GM19023 (cell line): ENCODE measurements at regions not wholly inside any gene's neighbourhood (a gene's known extent, or its start where the extent isn't known, plus 50 kb on each side); places are given as distances from the start of the nearest gene placed in this dataset.

Experiments used
- ATAC-seq: cut with Tn5 transposase; IDR thresholded peaks from one replicate; pipeline ENCODE4 v1.9.1; 2021; ENCODE audit warnings: mild to moderate bottlenecking, moderate library complexity; ENCODE audit not compliant: unreplicated experiment

DNA sequence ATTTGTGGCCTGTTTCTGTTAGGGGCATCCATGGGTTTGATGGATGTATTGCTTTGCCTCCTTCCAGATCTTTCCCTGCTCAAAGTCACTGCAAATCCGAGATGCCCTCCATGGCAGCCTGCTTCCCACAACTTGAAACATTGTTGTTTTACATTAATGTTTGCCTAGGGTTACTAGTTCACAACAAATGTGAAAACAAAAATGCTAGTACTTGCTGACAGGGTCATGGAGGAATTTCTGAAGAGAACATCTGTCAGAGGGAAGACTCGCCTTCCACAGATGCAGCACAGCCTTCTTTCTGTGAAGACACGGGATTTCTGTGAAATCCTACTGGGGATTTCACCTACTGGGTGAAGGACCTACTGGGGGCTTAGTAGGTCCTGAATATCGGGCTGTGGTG lies 260.0 kb upstream of the FN1 start:
- ATAC-seq, result no peak

DNA sequence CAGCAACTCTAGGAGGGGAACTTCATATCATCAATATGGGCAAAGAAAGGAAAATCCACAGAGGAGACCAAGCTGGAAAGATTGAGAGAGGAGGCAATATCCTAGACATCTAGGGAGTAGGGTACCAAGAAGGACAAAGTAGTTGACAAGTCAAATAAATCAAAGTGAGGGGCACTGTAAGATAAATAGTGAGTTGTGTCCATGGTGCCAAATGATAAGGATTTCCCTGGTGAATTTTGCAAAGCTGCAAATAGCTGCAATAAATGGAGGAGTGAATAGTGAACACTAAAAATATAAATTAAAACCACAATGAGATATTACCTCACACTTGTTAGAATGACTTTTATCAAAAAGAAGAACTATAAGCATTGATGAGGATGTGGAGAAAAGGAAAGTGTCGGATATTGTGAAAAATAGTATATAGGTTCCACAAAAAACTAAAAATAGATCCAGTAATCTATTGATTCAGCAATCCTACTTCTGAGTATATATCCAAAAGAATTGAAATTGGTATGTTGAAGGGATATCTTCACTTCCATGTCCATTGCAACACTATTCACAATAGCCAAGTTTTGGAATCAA lies 258.2 kb upstream of the FN1 start:
- ATAC-seq, result no peak

DNA sequence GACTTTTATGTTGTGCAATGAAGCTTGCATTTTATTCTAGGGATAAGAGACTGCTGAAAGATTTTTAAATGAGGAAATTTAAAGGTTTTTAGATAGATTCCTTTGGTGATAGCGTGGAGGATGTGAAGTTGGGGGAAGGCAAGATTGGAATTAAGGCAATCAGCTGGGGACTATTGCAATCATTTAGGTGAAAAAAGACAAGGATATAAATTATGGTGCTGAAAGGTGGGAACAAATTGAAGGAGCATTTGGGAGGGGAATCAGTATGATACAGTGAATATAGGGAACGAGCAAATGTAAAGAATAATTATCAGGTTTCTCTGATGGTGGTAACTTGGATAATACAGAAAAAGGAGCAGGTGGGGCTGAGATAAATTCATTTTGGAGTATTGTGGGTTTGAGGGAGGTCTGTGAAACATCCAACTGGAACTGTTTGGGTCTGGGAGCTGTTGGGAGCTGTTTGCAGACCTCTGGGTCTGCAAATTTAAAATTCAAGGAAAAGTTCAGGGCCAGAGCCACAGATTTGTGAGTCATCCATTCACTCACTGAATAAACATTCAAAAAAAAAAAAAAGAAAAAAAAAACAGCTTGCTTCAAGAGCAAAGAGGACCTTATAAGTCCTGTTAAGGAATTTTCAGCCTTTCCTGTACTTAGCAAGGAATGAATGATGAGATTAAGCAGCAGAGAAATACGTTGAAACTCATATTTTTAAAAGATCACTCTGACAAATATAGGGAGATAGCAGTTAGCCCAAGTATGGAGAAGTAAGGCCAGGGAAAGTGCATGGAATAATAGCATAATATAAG lies 257.5 kb upstream of the FN1 start:
- ATAC-seq, result no peak

DNA sequence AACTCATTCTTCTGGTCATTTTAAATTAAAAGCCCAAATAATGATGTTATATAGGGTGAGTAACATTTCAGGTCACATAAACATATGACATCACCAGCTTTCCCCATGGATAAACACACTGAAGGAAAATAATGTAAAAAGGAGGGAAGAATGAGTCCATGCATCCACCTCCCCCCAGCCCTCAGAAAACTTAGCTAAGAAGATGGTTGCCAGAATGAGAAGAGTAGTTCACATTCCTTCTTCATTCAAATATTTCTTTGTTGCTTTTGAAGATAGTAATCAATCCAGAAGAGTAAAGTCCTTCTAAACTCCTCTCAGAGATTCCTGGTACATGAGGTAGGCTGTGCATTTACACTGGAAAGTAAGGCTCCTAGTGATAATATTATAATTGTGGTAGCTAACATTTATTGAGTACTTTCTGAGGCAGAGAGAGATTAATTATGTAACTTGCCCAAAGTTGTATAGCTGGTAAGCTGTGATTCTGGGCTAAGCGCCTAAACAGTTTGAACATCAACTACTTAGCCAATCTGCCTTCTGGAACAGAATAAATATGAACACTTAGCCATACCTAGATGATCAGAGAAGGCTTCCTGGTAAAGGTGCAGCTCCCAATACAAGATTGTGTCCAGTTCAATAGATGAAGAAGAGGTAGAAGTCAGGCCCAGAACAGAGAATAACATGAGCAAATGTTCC lies 256.7 kb upstream of the FN1 start:
- ATAC-seq, result no peak

- ATAC-seq, result no peak
Observed at GRCh38 chr2:215691346-215691745, 255.5 kb upstream of the FN1 start.

DNA sequence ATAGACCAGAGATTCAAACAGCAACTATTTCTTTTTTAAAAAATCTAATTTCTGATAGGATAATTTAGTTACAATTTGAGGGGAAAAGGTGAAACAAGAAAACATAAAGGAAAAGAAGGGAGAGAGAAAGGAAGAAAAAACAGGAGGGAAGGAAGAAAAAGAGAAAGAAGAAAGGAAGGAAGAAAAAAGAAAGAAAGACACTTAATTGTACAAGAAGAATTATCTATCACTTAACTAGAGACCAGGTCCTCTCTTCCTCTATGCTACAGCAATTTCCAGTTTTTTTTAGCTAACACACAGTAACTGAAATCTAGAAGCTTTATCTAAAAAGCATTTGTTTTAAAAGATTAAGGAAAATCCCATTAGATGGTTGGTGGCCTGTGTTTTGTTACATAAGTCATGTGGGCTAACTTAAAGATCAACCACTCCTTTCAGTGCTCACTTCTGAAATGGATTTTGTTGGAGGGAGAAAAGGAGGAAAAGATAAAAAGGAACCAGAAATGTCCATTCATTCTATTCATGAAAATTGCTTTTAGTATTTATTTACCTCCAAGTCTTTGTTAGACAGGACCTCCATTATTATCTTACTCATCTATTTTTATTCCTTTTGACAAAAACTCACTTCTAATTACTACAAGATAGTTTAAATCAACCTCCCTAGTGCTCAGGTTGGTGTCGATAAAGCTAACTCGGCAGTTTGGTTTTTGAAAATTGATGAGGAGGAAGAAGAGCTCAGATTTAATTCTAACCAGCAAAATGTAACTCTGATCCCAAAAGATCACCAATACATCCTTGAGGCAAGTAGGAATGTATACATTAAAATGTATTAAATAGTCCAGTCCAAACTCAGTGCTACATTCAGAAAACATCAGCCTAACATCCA lies 251.5 kb upstream of the FN1 start:
- no peak for ATAC-seq

- no peak for ATAC-seq
Observed at GRCh38 chr2:215685238-215685990, 249.5 kb upstream of the FN1 start.

DNA sequence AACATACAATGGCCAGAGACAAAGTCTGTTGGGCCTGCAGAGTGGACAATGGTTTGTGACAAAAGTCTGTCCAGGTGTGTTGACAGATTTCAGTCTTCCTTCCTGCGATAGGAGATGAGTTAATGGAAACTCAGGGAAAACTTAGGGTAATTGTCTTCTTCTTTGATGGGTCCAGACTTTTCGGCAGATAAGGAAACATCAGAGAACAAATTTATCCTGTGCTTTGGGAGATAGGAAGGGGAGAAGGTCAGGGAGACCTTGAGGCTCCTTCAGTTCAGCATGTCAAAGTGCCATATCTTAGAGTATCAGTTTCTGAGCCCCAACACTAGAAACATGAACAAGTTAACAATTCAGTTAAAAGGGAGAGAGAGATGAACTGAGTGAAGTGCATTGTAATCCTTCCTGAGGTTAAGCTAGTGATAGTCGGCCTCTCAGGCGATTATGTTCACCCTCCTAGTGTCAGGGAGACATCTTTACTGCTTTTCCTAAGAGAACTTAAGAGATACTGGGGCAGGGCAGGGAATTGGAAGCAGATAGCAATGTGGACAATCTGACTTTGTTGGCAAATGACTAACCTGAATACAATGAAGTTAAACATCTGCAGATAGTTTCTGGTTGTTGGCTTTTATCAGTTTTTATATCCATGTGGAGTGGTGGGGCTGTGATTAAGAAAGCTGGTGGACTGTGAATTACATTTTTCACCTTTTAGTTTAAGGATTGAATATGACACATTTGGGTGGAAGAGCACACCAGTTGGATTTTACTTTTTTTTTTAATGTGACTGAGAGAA lies 248.8 kb upstream of the FN1 start:
- ATAC-seq, result no peak

DNA sequence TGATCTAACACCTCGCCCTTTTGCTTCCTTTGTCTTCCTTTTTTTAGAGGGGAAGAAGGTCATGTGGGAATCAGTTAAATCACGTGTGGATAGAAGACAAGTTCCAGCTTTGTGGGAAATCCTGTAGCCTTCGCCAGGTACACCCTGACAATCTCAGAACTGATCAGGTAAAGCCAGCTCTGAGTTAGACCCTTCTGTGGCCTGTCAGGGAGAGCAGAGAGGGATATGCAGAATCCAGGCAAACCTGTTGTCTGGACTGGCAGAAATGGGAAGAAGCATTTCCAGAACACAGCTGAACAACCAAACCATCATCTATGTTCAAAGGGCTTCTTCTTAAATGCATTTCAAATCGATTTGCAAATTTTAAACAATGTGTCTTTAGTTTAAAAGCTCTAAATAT lies 247.4 kb upstream of the FN1 start:
- ATAC-seq, result no peak

DNA sequence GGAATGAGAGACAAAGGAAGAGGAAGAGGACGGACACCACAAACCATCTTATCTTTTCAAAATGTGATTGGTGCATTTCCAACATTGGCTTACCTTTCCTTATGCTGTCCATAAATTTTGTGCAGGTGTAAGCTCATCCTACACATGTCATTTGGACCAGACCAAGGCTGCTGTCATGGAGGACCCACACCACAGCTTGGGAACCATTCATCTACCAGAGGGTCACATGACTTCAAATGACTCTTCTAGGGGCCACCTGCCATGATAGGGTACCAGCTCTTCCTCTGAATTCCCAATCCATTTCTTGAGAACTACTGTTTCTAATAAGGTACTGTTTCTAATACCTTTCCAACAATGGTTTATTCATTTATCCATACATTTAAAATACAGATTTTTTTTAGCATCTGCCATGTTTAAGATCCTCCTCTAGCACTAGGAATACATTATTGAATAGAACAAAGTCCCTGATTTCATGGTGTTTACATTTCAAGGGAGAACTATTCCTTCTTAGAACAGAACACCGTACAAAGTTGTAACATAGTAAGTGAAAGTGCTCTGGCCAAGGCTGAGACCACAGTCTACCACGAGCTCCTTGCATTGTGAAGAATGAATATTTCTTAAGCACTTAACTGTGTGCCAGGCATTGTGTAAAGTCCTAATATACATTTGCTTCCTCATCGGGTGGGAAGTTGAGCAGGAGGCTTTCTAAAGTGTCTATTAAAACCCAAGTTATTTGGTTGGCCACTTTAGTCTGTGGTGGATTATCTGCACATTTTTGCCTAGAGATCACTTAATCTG lies 246.1 kb upstream of the FN1 start:
- ATAC-seq, result no peak

DNA sequence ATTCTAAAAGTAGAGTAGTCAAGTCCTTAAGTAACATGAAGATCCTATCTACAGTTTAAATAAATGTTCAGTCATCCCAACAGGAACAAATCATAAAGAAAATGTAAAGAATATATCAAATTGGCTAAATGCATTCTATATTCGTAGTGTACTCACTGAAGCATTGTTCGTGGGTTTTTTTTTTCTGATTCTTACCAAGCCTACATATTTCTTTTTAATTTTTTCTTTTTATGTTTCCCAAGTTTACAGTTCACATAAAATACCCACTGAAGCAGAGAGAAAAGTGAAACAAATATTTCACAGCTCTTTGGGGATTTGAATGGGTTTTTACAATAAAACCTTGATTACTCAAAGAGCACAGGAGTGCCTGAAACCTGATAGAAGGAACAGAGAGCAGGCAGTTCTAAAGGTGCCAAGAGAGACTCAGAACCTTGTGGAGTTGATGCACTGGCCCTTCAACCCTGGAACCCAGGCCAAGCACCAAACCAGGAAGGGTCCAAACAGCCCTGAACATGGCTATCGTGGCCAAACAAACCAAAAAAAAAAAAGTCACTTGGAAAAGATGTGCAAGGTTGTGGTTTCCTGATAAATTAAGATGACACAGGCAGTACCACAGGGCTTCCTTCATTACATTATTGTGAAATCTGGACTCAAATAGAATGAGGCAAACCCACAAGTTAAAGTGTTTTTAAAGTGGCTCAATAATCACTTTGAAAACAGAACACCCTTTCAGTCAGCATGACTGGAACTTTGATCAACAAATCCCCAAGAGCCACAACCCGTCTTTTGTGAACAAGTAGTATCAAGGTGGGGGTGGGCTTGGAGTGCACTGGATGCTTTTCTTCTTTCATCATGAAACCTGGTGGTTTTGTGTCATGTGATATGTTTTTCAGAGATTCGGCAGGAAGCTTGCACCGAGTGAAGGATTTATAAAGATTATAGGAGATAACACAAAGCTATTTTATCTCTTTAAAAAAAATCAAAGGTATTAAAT lies 245.0 kb upstream of the FN1 start:
- no peak for ATAC-seq

GRCh38 chr2:215678094-215678493 lies 242.2 kb upstream of the FN1 start:
- no peak for ATAC-seq

DNA sequence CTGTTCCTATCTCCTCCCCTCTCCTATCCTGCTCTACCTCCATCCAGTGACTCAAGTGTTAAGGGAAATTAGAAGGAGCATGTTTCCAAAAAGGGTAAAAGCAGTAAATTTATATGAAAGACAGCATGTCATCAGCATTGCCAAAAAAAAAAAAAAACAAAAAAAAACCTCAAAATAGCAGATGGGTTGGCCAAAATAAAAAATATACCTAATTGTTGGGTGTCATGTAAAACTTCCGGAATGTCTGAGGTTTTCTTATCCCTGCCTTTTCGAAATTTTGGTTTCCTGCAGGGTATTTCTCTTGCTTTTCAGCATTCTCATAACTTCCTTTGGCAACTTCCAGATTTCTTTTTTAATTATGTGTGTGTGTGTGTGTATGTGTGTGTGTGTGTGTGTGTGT lies 241.6 kb upstream of the FN1 start:
- no peak for ATAC-seq

DNA sequence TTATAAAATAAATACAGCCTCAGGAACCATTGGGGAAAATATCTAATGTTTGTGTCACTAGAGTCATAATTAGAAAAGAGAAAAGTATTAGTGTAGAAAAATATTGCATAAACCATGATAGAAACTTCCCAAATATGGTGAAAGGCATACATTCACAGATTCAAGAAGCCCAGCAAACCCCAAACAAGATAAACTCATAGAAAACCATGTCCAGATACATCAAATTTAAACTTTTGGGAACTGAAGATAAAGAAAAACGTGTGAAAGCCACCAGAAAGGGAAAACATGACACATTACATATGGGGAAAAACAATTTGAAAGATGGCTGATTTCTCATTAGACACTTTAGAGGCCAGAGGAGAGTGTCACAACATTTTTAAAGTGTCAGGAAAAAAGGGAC lies 236.5 kb upstream of the FN1 start:
- no peak for ATAC-seq

GRCh38 chr2:215671691-215672090 lies 235.8 kb upstream of the FN1 start:
- ATAC-seq, result no peak

DNA sequence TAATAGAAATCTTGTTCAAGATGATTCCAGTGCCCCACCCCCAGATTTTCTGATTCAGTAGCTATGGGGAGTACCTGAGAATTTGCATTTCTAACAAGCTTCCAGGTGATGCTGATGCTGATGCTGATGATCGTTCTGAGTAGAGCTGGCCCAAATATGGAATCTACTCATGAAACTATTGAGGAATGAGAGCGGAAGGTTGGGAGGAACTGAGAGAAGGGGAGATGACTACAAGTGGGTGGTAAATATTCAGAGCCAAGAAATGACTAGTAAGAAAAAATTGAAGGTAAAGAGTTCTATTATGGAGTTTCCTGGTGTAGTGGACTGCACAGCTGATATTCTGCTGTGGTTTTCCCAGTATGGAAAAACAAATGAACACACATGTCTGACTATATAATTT lies 235.4 kb upstream of the FN1 start:
- no peak for ATAC-seq

- no peak for ATAC-seq
Observed at GRCh38 chr2:215670396-215670795, 234.5 kb upstream of the FN1 start.

DNA sequence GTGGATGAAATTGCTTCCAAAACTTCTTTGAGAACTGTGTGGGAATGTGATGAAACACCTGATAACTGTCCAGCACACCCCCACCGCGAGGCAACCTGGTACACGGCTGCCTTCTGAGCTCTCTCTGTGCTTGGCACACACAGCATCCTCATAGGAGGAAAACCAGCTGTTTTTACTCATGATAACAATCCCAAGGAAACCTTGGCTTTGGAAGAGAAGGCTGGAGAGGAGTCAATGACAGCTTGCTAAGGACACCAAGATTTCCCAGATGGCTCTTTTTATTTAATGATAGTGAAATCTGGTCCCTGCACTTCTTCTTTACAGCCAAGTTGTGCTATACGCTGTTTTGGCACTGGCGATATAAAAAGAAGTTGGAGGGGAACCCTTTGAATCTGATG lies 232.5 kb upstream of the FN1 start:
- no peak for ATAC-seq
